Neural crest cell (in vitro differentiated cells): ENCODE measurements at regions not wholly inside any gene's neighbourhood (a gene's known extent, or its start where the extent isn't known, plus 50 kb on each side); places are given as distances from the start of the nearest gene placed in this dataset.
"Not testable (repeated sequence)": the region's sequence is repeated elsewhere in the genome, so short reads cannot be mapped to it uniquely, and the experiment has no call there.

ENCODE experiments used
- DNase-seq: peaks from one replicate; pipeline ENCODE4 v3.0.0; 2021; ENCODE audit warnings: low read depth, mixed read lengths, low spot score
- H3K27ac Mint-ChIP-seq: one replicate; pipeline ENCODE4 v1.8.0; 2021; ENCODE audit warnings: mild to moderate bottlenecking, mixed read lengths; ENCODE audit not compliant: unreplicated experiment
- H3K27me3 Mint-ChIP-seq: 2 replicates; pipeline ENCODE4 v1.8.0; 2021; ENCODE audit warnings: low read depth, mild to moderate bottlenecking, mixed read lengths
- H3K36me3 Mint-ChIP-seq: 2 replicates; pipeline ENCODE4 v1.8.0; 2021; ENCODE audit warnings: low read depth, mild to moderate bottlenecking, mixed read lengths
- H3K4me1 Mint-ChIP-seq: 2 replicates; pipeline ENCODE4 v1.8.0; 2021; ENCODE audit warnings: mixed read lengths
- H3K4me3 Mint-ChIP-seq: one replicate; pipeline ENCODE4 v1.8.0; 2021; ENCODE audit warnings: mild to moderate bottlenecking, mixed read lengths
- H3K9me3 Mint-ChIP-seq: 2 replicates; pipeline ENCODE4 v1.8.0; 2021; ENCODE audit warnings: mixed read lengths
- TF ChIP-seq, protein P1 (sequence below): fragments of 200-600 bp; sonication (generic); conservative IDR thresholded peaks from 2 replicates; pipeline ENCODE4 v1.5.0; 2021; ENCODE audit warnings: antibody characterized with exemption, mild to moderate bottlenecking

- Mint-ChIP-seq H3K27ac (no peak overlapping the region), H3K4me1 (peaks cover 2% of the 10 kb centered on the region), H3K9me3 (peaks cover 5% of the 10 kb centered on the region), H3K27me3 (no peaks in the 10 kb centered on the region), H3K36me3 (no peaks in the 10 kb centered on the region), H3K4me3 (no peak overlapping the region)
- TF ChIP-seq, protein P1, sequence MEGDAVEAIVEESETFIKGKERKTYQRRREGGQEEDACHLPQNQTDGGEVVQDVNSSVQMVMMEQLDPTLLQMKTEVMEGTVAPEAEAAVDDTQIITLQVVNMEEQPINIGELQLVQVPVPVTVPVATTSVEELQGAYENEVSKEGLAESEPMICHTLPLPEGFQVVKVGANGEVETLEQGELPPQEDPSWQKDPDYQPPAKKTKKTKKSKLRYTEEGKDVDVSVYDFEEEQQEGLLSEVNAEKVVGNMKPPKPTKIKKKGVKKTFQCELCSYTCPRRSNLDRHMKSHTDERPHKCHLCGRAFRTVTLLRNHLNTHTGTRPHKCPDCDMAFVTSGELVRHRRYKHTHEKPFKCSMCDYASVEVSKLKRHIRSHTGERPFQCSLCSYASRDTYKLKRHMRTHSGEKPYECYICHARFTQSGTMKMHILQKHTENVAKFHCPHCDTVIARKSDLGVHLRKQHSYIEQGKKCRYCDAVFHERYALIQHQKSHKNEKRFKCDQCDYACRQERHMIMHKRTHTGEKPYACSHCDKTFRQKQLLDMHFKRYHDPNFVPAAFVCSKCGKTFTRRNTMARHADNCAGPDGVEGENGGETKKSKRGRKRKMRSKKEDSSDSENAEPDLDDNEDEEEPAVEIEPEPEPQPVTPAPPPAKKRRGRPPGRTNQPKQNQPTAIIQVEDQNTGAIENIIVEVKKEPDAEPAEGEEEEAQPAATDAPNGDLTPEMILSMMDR = no peak
- DNase-seq = no peak
Measured at GRCh38 chr2:215722986-215723630, 287.2 kb upstream of the FN1 start.

DNA sequence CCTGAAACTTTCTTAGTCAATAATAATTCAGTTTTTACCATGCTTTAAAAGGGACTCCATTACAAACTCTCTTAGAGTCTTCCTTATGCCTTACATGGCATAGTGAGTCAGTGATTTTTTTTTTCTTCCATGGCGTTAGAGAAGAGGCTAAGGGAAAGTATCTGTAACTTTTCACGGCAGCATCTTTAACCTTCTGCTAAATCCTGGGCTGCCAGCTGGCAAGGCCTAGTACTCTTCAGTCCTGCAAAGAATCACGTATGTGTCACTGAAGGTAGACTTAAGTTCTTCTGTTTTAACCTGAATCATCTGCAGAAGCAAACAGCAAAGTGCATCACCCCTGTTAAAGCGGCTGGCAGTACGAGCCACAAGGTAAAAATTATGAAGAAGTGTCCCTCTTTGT, 286.3 kb upstream of the FN1 start:
- no peak for DNase-seq
- TF ChIP-seq, protein P1 = no peak
- Mint-ChIP-seq H3K36me3 (no peaks in the 10 kb centered on the region), H3K27me3 (no peaks in the 10 kb centered on the region), H3K4me3 (no peak overlapping the region), H3K9me3 (peaks cover 3% of the 10 kb centered on the region), H3K27ac (no peak overlapping the region), H3K4me1 (peaks cover 6% of the 10 kb centered on the region)

DNA sequence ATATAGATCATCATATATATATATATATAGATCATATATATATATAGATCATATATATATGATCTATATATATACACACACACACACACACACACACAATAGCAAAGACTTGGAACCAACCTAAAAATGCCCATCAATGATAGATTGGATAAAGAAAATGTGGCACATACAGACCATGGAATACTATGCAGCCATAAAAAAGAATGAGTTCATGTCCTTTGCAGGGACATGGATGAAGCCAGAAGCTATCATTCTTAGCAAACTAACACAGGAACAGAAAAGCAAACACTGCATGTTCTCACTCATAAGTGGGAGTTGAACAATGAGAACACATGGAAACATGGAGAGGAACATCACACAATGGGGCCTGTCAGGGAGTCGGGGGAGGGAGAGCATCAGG, 285.6 kb upstream of the FN1 start:
- not testable (repeated sequence) for H3K36me3 Mint-ChIP-seq, H3K9me3 Mint-ChIP-seq, H3K4me3 Mint-ChIP-seq, H3K27me3 Mint-ChIP-seq, H3K27ac Mint-ChIP-seq, DNase-seq, H3K4me1 Mint-ChIP-seq

- H3K4me1 Mint-ChIP-seq = peaks cover 6% of the 10 kb centered on the region
- H3K9me3 Mint-ChIP-seq = peaks cover 5% of the 10 kb centered on the region
- H3K4me3 Mint-ChIP-seq = no peak overlapping the region
- no peak for DNase-seq
- H3K27me3 Mint-ChIP-seq = no peaks in the 10 kb centered on the region
- H3K36me3 Mint-ChIP-seq = no peaks in the 10 kb centered on the region
- no peak overlapping the region for H3K27ac Mint-ChIP-seq
- TF ChIP-seq, protein P1 = no peak
Measured at GRCh38 chr2:215718890-215719289, 283.0 kb upstream of the FN1 start.

DNA sequence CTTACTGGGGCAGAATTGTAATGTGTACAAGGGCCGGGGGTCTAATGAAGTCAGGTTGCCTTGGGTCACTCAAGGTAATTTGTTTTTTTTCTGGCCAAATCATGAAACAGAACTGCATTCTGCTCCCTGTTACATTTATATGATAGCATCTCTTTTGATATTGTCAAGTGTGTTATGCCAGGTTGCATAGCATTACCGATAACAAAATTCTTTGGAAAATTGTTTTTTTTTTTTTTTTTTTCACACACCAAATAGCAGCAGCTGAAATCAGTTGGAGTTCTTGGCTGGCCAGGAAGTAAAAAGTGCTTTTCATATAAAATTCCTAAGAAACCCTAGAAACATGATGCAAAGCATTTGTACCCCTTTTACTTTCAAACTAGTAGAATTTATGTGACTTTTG, 282.6 kb upstream of the FN1 start:
- H3K4me1 Mint-ChIP-seq = peaks cover 6% of the 10 kb centered on the region
- TF ChIP-seq, protein P1 = no peak
- DNase-seq = no peak
- no peak overlapping the region for H3K4me3 Mint-ChIP-seq
- no peaks in the 10 kb centered on the region for H3K36me3 Mint-ChIP-seq
- no peaks in the 10 kb centered on the region for H3K27me3 Mint-ChIP-seq
- no peak overlapping the region for H3K27ac Mint-ChIP-seq
- peaks cover 5% of the 10 kb centered on the region for H3K9me3 Mint-ChIP-seq

GRCh38 chr2:215717501-215718381, 281.9 kb upstream of the FN1 start:
- no peak overlapping the region for H3K4me3 Mint-ChIP-seq
- no peaks in the 10 kb centered on the region for H3K36me3 Mint-ChIP-seq
- H3K4me1 Mint-ChIP-seq = peaks cover 11% of the 10 kb centered on the region
- no peaks in the 10 kb centered on the region for H3K27me3 Mint-ChIP-seq
- H3K27ac Mint-ChIP-seq = no peak overlapping the region
- TF ChIP-seq, protein P1 = no peak
- DNase-seq = no peak
- H3K9me3 Mint-ChIP-seq = peaks cover 5% of the 10 kb centered on the region
